ENCODE measurements at regions not wholly inside any gene's neighbourhood (a gene's known extent, or its start where the extent isn't known, plus 50 kb on each side); places are given as distances from the start of the nearest gene placed in this dataset.
"Not testable (repeated sequence)": the region's sequence is repeated elsewhere in the genome, so short reads cannot be mapped to it uniquely, and the experiment has no call there.

GRCh38 chr9:39665020-39665419 is 309.6 kb downstream of the SPATA31A1 start:
- not testable (repeated sequence) for DNase-seq (ENCODE audit: low read depth, low spot score)

DNA sequence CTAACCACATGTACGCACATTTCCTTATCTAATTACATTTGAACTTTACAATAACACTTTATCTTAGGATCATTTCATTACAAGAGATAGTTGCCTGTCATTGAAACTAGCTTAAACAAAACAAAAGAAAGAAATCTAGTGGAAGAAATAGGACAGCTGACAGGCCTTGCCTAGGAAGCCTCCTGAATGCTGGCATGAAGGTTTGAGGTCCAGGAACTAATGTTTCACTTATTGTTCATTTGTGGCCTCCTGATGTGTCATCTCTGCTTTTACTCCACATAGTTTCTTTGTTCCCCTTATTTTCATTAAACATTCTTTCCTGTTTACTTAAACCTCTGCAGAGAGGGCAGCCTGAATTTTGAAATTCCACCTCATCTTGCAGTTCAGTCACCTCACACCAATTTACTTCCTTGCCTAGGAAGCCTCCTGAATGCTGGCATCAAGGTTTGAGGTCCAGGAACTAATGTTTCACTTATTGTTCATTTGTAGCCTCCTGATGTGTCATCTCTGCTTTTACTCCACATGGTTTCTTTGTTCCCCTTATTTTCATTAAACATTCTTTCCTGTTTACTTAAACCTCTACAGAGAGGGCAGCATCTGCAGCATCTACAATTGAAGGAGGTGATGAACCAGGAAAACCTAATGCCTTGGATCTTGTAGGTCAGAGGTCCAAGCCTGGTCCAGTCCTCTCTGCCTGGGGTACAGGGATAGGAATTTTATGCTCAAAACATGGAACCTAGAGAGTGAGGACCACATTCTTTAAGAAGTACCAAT is 319.2 kb downstream of the SPATA31A1 start:
- not testable (repeated sequence) for DNase-seq (ENCODE audit: low read depth, low spot score)

GRCh38 chr9:39675211-39675553 is 319.7 kb downstream of the SPATA31A1 start:
- not testable (repeated sequence) for DNase-seq (ENCODE audit: low read depth, low spot score)

DNA sequence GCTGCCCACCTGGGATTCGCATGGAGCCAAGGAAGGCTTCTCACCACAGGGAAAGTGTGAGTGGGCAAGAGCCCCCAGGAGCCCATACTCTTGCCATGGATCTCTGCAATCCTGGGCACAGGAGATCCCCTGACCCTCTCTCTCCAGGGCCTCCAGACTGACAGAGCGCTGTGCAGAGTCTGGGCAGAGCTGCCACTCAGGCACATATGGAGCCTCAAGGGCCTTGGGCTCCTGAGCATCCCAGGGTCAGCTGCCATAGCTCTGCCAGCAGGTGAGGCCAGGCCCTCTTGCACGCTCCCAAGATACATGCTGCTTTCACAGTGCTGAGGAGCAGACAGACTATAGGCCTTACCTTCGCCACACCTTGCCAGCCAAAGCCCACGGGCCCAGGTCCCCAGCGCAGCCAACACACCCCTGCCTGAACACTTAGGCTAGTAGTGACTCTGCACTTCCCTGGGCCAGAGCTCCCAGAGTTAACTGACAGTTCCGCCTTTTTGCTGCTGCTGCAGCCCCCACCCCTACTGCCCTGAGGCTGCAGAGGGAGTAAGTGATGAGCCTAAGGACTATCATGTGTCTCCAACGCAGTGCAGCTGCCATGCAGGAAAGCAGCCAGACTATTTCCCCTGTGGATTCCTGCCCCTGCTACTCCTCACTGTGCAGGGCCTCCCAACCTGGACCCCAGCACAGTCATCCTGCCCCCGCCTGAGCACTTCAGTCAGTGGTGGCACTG is 323.2 kb downstream of the SPATA31A1 start:
- DNase-seq (ENCODE audit: low read depth, low spot score), result not testable (repeated sequence)

- DNase-seq (ENCODE audit: low read depth, low spot score), result not testable (repeated sequence)
Observed at GRCh38 chr9:39680694-39681401, 325.4 kb downstream of the SPATA31A1 start.

- not testable (repeated sequence) for DNase-seq (ENCODE audit: low read depth, low spot score)
Observed at GRCh38 chr9:39728862-39729261, 373.4 kb downstream of the SPATA31A1 start.

DNA sequence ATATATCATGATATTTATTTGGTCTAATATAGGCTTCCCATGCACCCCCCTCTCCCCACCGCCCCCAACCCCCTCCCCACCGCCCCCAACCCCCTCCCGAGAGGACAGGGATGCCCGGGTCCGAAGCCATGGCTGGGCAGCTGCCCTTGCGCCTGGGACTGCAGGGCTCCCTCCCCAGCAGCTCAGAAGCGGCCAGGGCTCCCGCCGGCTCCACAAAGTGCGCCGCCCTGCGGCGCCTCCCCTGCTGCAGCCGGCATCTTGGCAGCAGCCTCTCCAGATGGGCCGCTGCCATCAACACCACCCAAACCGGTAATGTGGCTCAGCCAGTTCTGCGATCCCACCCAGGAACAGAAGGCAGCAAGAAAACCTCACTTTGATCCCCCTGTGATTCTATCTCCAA is 389.4 kb downstream of the SPATA31A1 start:
- not testable (repeated sequence) for DNase-seq (ENCODE audit: low read depth, low spot score)

- not testable (repeated sequence) for DNase-seq (ENCODE audit: low read depth, low spot score)
Observed at GRCh38 chr9:39775570-39775969, 420.1 kb downstream of the SPATA31A1 start.

GRCh38 chr9:39791356-39791755 is 435.9 kb downstream of the SPATA31A1 start:
- DNase-seq (ENCODE audit: low read depth, low spot score), result not testable (repeated sequence)

DNA sequence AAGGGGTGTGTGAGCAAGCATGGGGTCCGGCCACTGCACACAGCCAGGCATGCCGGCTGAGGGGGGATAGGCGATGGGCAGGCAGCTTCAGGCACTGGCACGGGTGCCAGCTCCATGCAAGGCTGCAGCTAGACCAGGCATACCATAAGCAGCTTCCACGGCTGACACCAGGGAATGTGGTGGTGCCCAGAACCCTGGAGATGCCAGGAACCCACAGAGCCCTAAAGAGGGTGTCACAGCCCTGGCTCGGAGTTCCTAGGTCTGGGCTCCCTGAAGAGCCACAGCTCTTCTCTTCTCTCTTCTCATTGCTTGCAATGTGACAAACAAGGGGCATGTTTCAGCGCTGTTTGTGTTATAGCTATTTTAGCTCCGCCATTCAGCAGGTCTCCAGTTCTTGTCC is 442.5 kb downstream of the SPATA31A1 start:
- DNase-seq (ENCODE audit: low read depth, low spot score), result not testable (repeated sequence)

GRCh38 chr9:39799252-39799651 is 443.8 kb downstream of the SPATA31A1 start:
- not testable (repeated sequence) for DNase-seq (ENCODE audit: low read depth, low spot score)

DNA sequence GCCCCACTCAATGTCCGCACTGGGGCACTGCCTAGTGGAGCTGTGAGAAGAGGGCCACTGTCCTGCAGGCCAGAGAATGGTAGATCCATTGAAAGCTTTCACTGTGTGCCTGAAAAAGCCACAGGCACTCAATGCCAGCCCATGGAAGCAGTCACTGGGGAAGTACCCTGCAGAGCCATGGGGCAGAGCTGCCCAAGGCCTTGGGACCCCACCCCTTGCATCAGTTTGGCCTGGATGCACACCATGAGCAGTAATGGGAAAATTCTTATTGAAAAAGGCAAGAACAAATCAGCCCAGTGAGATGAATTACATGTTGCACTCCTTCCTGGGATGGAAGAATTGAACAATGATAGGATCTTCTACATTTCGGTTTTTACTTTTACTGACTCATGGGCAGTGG is 447.1 kb downstream of the SPATA31A1 start:
- DNase-seq (ENCODE audit: low read depth, low spot score), result not testable (repeated sequence)

DNA sequence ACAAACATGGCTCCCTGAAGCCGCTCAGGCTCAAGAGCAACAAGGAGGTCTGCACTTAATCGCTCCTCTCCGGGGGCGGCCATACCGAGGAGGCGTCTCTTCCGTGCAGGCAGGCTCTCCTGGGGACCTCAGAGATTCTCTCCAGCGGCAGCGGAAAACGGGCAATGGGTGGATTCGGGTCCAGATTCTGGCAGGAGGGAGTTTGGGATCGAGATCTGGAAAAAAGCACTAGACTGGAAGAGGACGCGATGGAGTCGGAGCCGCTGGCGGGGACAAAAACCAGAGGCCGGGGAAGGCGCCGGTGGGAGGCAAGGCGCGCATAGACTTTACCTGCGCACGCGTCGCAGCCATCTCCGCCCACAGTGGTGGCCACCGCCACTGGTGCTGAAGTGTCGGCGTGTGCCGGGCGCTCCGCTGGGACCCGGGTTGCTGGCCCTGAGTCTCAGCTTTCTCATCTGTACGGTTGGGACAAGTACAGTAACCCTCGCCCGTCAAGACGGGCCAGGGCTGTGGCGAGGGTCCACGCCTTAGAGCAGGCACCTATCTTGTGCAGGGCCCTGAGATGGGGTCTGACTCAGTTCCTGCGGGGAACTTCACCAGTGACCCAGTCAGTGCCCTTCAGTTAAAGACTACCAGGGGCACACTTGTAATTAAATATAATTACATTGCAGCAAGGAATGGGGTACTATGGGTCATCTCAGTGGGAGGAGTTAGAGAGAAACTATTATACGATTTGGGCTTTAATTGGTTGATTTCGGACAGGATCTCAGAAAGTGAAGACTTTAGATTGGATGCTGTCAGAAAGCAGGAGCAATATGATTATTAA is 454.1 kb downstream of the SPATA31A1 start:
- DNase-seq (ENCODE audit: low read depth, low spot score), result peak; percentile 71

DNA sequence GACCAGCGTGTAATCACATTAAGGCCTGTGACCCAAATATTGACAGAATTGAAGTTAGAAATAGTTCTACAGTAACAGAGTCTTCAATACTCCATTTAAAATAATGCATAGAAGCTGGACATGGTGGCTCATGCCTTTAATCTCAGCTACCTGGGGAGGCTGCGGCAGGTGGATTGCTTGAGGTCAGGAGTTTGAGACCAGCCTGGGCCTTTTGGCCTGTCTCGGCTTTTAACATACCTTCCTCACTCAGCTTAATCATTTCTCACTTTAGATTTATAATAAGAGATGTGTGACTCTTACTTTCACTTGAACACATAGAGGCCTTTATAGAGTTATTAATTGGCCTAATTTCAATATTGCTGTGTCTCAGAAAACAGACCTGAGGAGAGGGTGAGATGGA is 454.9 kb downstream of the SPATA31A1 start:
- not testable (repeated sequence) for DNase-seq (ENCODE audit: low read depth, low spot score)

- DNase-seq (ENCODE audit: low read depth, low spot score), result not testable (repeated sequence)
Observed at GRCh38 chr9:39811615-39812014, 456.1 kb downstream of the SPATA31A1 start.

DNA sequence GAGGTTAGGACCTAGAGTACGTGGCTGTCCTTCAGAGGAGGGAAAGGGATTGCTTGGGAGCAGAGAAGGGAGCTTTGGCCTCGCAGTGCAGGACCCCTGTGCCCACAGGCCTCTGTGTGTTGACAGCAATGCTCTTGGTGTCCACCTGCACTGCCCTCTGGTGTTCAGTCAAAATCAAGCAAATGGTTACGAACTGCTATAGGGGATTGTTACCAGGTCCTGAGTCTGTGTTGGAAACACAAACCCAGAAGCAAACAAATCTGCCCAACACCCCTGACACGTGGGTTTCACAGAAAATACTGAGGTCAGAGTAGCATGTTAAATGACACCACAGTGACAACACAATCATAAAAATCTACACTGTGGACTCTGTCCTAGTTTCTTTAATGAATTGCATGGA is 473.0 kb downstream of the SPATA31A1 start:
- DNase-seq (ENCODE audit: low read depth, low spot score), result peak; percentile 1

All from astrocyte of the hippocampus (primary cell).